ENCODE measurements at regions not wholly inside any gene's neighbourhood (a gene's known extent, or its start where the extent isn't known, plus 50 kb on each side); places are given as distances from the start of the nearest gene placed in this dataset.

- TF ChIP-seq POLR2A (IDR thresholded peaks at IDR 0.05; ENCODE audit: low read depth, low read length) (no peak), POLR2AphosphoS5 (IDR thresholded peaks at IDR 0.05; ENCODE audit: low read depth, low read length) (no peak)
These were observed 289.2 kb upstream of the SALL1 start for GRCh38 chr16:51440131-51440889.

Measured in GM12892 (cell line).